Bronchial epithelial cell (primary cell): ENCODE measurements at regions not wholly inside any gene's neighbourhood (a gene's known extent, or its start where the extent isn't known, plus 50 kb on each side); places are given as distances from the start of the nearest gene placed in this dataset.
A peak's percentile ranks its signal among the peaks of the same experiment; 100 is the strongest.

Source experiments
- DNase-seq: peaks from one replicate; pipeline ENCODE4 v3.0.0-alpha.2; 2010; ENCODE audit warnings: low read depth
- FAIRE-seq: peaks from 2 replicates; lab custom pipeline; 2011; peaks lifted over from hg19 to GRCh38; lab: Jason Lieb, UNC
- H3K27me3 ChIP-seq: 2 replicates; pipeline ENCODE4 v1.5.1; 2011; ENCODE audit warnings: low read length; ENCODE audit not compliant: control insufficient read depth, insufficient read depth
- H3K36me3 ChIP-seq: 2 replicates; pipeline ENCODE4 v1.5.1; 2011; ENCODE audit warnings: low read length; ENCODE audit not compliant: control insufficient read depth, insufficient read depth
- H3K4me3 ChIP-seq: 2 replicates; pipeline ENCODE4 v1.5.1; 2011; ENCODE audit warnings: mild to moderate bottlenecking, low read depth, low read length, control low read depth
- TF ChIP-seq, protein P1 (sequence below): IDR thresholded peaks from 2 replicates; pipeline ENCODE4 v1.5.1; 2011; ENCODE audit warnings: mild to moderate bottlenecking, moderate library complexity, low read length, control low read depth, inconsistent platforms; ENCODE audit not compliant: insufficient read depth, severe bottlenecking

DNA sequence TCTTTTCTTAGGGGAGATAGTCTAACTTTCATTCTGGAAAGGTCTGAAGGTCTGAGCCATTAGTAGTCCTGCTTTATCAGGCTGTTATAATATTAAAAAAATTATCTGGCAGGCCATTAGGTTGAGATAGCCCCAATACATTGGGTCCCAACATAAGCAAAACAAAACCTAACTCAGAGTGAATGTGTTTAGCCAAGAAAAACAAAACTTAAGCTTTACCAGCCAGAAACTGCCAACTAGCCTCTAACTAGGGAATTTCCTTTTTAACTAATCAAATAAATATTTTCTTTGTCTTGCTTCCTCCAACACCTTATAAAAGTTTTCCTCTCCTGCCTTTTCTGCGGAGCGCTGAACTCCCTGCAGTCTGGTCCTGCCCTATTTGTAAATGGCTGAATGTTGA lies 1137.7 kb upstream of the CNTN5 start:
- no peak overlapping the region for H3K4me3 ChIP-seq
- no peak for FAIRE-seq
- H3K27me3 ChIP-seq = no peaks in the 10 kb centered on the region
- H3K36me3 ChIP-seq = no peaks in the 10 kb centered on the region
- TF ChIP-seq, protein P1, sequence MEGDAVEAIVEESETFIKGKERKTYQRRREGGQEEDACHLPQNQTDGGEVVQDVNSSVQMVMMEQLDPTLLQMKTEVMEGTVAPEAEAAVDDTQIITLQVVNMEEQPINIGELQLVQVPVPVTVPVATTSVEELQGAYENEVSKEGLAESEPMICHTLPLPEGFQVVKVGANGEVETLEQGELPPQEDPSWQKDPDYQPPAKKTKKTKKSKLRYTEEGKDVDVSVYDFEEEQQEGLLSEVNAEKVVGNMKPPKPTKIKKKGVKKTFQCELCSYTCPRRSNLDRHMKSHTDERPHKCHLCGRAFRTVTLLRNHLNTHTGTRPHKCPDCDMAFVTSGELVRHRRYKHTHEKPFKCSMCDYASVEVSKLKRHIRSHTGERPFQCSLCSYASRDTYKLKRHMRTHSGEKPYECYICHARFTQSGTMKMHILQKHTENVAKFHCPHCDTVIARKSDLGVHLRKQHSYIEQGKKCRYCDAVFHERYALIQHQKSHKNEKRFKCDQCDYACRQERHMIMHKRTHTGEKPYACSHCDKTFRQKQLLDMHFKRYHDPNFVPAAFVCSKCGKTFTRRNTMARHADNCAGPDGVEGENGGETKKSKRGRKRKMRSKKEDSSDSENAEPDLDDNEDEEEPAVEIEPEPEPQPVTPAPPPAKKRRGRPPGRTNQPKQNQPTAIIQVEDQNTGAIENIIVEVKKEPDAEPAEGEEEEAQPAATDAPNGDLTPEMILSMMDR = no peak
- DNase-seq = no peak

DNA sequence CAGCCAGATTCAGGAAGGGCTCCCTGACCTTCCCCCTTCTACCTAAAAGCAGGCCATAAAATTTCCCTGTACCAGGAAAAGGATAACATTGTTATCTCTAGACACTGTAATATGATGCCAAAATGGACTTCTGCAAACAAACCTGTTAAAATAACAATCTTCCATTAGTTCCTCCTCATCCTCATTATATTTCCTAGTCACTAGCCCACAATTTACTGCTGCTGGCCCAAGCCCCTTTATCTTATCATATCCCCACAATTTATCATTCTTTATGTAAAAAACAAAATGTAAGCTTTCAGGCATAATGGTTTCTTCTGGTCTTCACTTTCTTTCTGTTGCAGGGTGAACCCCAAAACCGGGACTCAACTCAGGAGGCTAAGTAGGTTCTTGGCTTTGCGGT lies 1132.1 kb upstream of the CNTN5 start:
- DNase-seq (no peak), FAIRE-seq (no peak)
- Histone ChIP-seq H3K4me3 (no peak overlapping the region), H3K27me3 (no peaks in the 10 kb centered on the region), H3K36me3 (no peaks in the 10 kb centered on the region)
- TF ChIP-seq, protein P1 = no peak

GRCh38 chr11:97890466-97890865 lies 1130.3 kb upstream of the CNTN5 start:
- TF ChIP-seq, protein P1 = no peak
- DNase-seq (no peak), FAIRE-seq (no peak)
- Histone ChIP-seq H3K27me3 (no peaks in the 10 kb centered on the region), H3K36me3 (no peaks in the 10 kb centered on the region), H3K4me3 (no peak overlapping the region)

- Histone ChIP-seq H3K4me3 (no peak overlapping the region), H3K27me3 (no peaks in the 10 kb centered on the region), H3K36me3 (no peaks in the 10 kb centered on the region)
- FAIRE-seq (no peak), DNase-seq (no peak)
- TF ChIP-seq, protein P1 = no peak
Observed at GRCh38 chr11:97893612-97894011, 1127.1 kb upstream of the CNTN5 start.

DNA sequence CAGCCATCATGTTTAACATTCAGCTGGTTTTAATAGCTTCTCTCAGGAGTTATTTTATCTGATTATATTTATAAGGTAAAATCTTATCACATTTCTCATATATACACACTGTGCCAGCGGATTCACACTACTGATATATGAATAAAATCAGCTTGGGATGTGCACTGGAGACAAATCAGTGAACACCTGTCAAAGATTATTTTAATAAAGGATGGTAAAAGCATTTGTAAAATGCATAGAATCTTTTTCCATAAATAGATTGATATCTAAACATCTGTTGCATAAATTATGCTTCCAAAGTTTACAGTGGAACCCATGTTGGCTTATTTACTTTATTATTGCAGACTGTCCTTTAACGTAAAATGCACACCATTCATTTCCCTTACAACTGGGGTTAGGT lies 1125.8 kb upstream of the CNTN5 start:
- H3K36me3 ChIP-seq = no peaks in the 10 kb centered on the region
- H3K4me3 ChIP-seq = no peak overlapping the region
- no peak for DNase-seq
- H3K27me3 ChIP-seq = no peaks in the 10 kb centered on the region
- peak; percentile 7 for FAIRE-seq
- TF ChIP-seq, protein P1 = no peak

DNA sequence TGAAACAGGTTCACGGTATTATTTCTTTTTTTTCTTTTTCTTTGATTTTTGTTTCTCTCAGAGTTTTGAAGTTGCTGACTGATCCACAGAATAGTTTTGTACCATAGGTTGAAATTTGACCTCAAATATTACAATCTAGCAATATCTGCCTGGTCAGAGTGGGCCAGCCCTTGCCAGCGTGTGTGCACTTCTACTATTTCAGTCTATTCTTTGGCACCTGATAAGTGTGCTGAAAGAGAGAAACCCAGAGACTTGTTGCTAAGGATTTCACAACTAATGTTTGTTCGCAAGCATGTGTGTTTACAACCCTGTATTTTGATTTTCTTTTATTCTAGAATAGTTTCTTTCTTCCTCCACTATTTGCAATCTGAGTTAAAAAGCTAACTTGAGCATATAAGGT lies 1125.2 kb upstream of the CNTN5 start:
- DNase-seq (no peak), FAIRE-seq (no peak)
- Histone ChIP-seq H3K4me3 (no peak overlapping the region), H3K27me3 (no peaks in the 10 kb centered on the region), H3K36me3 (no peaks in the 10 kb centered on the region)
- TF ChIP-seq, protein P1 = no peak
